Ishikawa (cell line): ENCODE measurements at regions not wholly inside any gene's neighbourhood (a gene's known extent, or its start where the extent isn't known, plus 50 kb on each side); places are given as distances from the start of the nearest gene placed in this dataset.
A peak's percentile ranks its signal among the peaks of the same experiment; 100 is the strongest.

Source experiments
- CEBPB ChIP-seq: IDR thresholded peaks from 2 replicates; pipeline ENCODE4 v1.6.1; 2012
- CREB1 ChIP-seq: IDR thresholded peaks from 2 replicates; pipeline ENCODE4 v1.6.1; 2012; ENCODE audit warnings: low read depth
- EGR1 ChIP-seq: IDR thresholded peaks from 2 replicates; pipeline ENCODE4 v1.6.1; 2012
- EP300 ChIP-seq: IDR thresholded peaks from 2 replicates; pipeline ENCODE4 v1.6.1; 2012; ENCODE audit warnings: borderline replicate concordance
- FOXM1 ChIP-seq: IDR thresholded peaks from 2 replicates; pipeline ENCODE4 v1.6.1; 2012; ENCODE audit warnings: low read depth, borderline replicate concordance
- NFIC ChIP-seq: IDR thresholded peaks from 2 replicates; pipeline ENCODE4 v1.6.1; 2012
- RAD21 ChIP-seq: IDR thresholded peaks from 2 replicates; pipeline ENCODE4 v1.6.1; 2012; ENCODE audit warnings: low read depth
- TAF1 ChIP-seq: IDR thresholded peaks from 2 replicates; pipeline ENCODE4 v1.6.1; 2012; ENCODE audit warnings: low read depth, mild to moderate bottlenecking
- TCF12 ChIP-seq: IDR thresholded peaks from 2 replicates; pipeline ENCODE4 v1.6.1; 2012; ENCODE audit warnings: low read depth
- TEAD4 ChIP-seq: IDR thresholded peaks from 2 replicates; pipeline ENCODE4 v1.6.1; 2012
- USF1 ChIP-seq: IDR thresholded peaks from 2 replicates; pipeline ENCODE4 v1.6.1; 2012
- YY1 ChIP-seq: IDR thresholded peaks from 2 replicates; pipeline ENCODE4 v1.6.1; 2012; ENCODE audit warnings: low read depth
- ZBTB7A ChIP-seq: IDR thresholded peaks from 2 replicates; pipeline ENCODE4 v1.6.1; 2012; ENCODE audit warnings: low read depth
- TF ChIP-seq, protein P1 (sequence below): IDR thresholded peaks from 2 replicates; pipeline ENCODE4 v1.6.1; 2012; ENCODE audit warnings: low read depth, mild to moderate bottlenecking
- TF ChIP-seq, protein P2 (sequence below): IDR thresholded peaks from 2 replicates; pipeline ENCODE4 v1.6.1; 2012

GRCh38 chr19:14318873-14319272, 62.4 kb upstream of the ADGRE5 start:
- TF ChIP-seq ZBTB7A (no peak), RAD21 (peak; percentile 36; the same call in 1 of the 2 replicates), TEAD4 (no peak)

DNA sequence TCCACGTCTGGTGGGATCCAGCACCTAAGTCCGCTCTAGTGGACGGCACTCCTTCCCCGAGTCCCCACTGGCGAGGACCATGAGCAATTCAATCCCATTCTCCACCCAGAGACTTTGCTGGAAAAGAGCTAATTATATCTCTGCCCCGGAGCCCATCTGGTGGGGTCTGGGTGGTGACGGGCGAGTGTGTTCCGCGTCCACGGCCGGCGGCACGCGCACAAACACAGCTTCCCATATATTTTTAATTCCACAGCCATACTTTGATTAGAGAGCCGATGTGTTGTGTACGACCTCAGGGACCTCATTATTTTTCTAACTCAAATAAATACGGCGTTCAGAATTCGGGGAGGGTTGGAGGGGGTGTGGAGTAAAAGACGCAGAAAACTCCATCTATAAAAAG, 64.1 kb upstream of the ADGRE5 start:
- no peak for TF ChIP-seq NFIC
- TF ChIP-seq, protein P1, sequence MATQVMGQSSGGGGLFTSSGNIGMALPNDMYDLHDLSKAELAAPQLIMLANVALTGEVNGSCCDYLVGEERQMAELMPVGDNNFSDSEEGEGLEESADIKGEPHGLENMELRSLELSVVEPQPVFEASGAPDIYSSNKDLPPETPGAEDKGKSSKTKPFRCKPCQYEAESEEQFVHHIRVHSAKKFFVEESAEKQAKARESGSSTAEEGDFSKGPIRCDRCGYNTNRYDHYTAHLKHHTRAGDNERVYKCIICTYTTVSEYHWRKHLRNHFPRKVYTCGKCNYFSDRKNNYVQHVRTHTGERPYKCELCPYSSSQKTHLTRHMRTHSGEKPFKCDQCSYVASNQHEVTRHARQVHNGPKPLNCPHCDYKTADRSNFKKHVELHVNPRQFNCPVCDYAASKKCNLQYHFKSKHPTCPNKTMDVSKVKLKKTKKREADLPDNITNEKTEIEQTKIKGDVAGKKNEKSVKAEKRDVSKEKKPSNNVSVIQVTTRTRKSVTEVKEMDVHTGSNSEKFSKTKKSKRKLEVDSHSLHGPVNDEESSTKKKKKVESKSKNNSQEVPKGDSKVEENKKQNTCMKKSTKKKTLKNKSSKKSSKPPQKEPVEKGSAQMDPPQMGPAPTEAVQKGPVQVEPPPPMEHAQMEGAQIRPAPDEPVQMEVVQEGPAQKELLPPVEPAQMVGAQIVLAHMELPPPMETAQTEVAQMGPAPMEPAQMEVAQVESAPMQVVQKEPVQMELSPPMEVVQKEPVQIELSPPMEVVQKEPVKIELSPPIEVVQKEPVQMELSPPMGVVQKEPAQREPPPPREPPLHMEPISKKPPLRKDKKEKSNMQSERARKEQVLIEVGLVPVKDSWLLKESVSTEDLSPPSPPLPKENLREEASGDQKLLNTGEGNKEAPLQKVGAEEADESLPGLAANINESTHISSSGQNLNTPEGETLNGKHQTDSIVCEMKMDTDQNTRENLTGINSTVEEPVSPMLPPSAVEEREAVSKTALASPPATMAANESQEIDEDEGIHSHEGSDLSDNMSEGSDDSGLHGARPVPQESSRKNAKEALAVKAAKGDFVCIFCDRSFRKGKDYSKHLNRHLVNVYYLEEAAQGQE, result no peak

GRCh38 chr19:14315433-14315832, 65.8 kb upstream of the ADGRE5 start:
- no peak for TF ChIP-seq TAF1
- no peak for TF ChIP-seq EGR1
- TF ChIP-seq FOXM1, result no peak
- TF ChIP-seq TEAD4, result no peak
- no peak for TF ChIP-seq EP300
- TF ChIP-seq USF1, result no peak
- no peak for TF ChIP-seq RAD21
- TF ChIP-seq ZBTB7A, result no peak
- TF ChIP-seq, protein P2, sequence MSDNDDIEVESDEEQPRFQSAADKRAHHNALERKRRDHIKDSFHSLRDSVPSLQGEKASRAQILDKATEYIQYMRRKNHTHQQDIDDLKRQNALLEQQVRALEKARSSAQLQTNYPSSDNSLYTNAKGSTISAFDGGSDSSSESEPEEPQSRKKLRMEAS, result no peak

- TF ChIP-seq USF1 (no peak), CREB1 (no peak), ZBTB7A (no peak)
Observed at GRCh38 chr19:14310055-14310454, 71.2 kb upstream of the ADGRE5 start.

- TF ChIP-seq, protein P1, result no peak
- no peak for TF ChIP-seq NFIC
- TF ChIP-seq TCF12, result no peak
- no peak for TF ChIP-seq EGR1
- TF ChIP-seq CREB1, result no peak
- no peak for TF ChIP-seq FOXM1
- TF ChIP-seq EP300, result no peak
- TF ChIP-seq CEBPB, result no peak
- TF ChIP-seq, protein P2, result no peak
- TF ChIP-seq YY1, result no peak
- no peak for TF ChIP-seq USF1
- no peak for TF ChIP-seq ZBTB7A
Observed at GRCh38 chr19:14305706-14306105, 75.5 kb upstream of the ADGRE5 start.

DNA sequence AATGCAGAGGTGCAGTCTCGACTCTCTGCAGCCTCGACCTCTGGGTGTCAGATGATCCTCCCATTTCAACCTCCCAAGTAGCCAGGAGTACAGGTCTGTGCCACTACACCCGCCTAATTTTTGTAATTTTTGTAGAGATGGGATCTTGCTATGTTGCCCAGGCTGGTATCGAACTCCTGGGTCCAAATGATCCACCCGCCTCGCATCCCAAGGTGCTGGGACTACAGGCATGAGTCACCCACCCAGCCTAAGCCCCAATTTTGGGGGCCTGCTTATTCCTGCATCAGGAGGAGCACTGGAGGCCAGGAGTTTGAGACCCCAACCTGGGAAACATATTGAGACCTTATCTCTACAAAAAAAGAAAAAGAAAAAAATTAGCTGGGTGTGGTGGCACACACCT, 80.1 kb upstream of the ADGRE5 start:
- TF ChIP-seq USF1 (no peak), TCF12 (no peak), CREB1 (no peak), YY1 (no peak)
- TF ChIP-seq, protein P2, result no peak

DNA sequence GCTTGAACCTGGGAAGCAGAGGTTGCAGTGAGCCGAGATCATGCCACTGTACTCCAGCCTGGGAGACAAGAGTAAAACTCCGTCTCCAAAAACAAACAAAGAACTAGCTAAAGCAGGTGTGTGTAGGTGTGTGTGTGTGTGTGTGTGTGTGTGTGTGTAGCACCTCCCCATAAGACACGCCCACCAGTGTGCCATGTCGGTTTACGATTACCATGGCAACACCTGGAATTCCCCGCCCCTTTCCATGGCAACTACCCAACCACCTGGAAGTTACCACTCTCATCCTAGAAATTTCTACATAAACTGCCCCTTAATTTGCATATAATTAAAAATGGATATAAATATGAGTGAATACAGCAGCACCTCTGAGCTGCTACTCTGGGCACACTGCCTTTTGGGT, 80.9 kb upstream of the ADGRE5 start:
- no peak for TF ChIP-seq USF1
- TF ChIP-seq TEAD4, result 0 out of 2 replicates have a peak, but pooled peaks have one; percentile 24
